Activated CD8-positive, alpha-beta memory T cell treated with anti-CD3 and anti-CD28 coated beads for 24 hours (primary cell): ENCODE measurements at regions not wholly inside any gene's neighbourhood (a gene's known extent, or its start where the extent isn't known, plus 50 kb on each side); places are given as distances from the start of the nearest gene placed in this dataset.

Experiments used
- DNase-seq: peaks from one replicate; pipeline ENCODE4 v3.0.0-alpha.2; 2020

DNA sequence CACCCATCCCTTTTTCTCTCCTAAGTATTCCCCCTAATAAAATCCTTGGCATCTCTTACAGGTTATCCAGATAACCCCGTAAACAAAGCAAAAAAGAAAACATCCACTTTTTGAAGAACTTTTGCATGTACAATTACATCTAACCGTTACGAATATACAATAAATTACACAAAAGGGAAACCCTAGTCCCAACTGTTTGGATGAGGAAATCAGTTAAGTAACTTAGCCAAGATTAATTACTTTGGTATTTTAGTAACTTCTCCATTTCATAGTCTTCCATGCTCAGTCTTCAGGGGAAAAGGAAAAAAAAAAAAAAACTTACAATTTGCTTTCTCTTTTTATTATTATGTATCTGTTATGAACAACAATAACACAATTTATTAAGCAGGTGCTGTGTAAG, 212.9 kb downstream of the ACTL7B start:
- DNase-seq: no peak

DNA sequence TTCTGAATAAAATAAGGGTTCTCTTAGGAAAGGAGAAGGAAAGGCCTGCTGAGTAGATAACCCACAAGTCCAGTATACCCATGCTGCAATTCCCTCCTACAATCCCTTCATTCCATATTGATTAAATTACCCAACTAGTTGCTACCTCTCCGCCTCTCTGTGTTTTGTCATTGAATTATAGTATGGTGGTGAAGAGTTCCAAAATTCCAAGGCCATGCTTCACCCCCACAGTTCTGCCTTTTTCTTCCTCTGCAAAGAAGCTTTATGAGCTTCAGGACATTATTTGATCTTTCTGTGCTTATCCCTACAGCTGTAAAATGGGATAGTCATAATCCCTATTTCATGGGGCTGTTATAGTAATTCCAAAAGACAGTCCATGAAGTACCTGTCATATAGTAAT, 215.6 kb downstream of the ACTL7B start:
- no peak for DNase-seq

GRCh38 chr9:108639696-108640095, 216.1 kb downstream of the ACTL7B start:
- no peak for DNase-seq

DNA sequence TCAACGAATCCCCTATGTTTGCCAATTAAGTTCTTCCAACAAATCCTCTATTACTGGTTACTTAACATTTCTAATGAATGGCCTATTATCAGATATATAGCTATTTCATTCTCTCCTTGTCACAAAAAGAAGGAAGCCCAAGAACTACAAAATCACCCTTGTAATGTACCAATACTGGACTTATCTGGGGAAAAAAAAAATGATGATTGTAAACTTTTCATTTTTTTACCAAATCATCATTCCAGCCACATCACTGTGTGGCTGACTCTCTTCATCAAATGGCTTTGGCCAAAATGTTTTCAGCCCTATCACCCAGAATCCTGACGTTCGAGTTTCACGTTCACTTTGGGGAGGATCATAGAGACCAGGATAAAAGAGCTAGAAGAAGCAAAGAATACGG, 216.7 kb downstream of the ACTL7B start:
- DNase-seq: no peak

DNA sequence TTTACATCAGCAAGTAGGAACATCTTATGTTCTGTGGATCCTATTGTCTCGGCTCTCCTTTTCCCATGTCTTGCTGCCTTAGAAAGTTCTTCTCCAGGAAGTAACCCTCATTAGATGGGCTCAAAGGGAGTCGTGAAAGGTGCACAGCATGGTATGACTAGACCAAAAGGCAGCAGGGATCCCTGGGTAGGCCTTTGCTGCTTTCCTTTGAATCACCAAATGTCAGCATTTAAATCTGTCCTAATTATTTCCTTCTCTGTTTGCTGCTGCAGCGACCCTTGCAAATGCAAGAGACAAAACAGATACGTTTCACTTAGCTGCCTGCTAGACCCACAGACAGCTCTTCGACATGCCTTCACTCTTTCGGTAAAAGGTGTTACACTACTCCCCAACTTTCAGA, 218.4 kb downstream of the ACTL7B start:
- no peak for DNase-seq

- no peak for DNase-seq
Measured at GRCh38 chr9:108636013-108636412, 219.8 kb downstream of the ACTL7B start.

DNA sequence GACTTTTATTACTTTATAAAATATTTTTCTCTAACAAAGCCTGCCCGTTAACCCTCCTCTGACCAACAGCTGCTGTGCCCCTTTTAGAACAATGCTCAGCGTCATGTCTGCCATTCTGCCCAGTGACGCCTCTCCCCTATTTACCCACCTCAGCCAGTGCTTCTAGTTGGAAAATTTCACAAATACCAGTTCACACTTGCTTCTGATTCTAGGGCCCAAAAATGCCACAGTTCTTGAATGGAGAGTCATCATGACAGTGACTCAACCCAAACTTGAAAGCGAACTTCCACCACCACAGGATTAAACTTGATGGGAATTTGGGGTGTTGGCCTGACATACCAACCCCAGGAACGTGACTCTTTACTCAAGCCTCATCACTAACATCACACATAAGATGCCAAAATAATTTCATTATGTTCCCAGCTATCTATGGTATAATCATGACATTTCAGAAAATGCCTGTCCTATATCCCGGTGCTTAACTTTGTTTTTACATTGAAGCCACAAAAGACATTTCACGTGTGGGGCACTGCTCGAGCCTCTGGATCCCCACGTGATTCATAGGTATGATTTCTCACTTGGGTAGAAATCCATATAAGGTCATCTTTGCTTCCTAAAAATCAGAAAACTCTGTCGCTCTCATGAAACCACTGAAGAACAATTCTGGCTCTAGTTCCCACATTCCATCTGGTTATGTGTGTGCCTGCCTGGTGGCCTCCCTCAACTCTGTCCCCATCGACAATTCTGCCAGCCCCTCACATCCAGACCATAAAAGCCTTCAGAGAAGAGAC, 220.9 kb downstream of the ACTL7B start:
- DNase-seq: no peak

DNA sequence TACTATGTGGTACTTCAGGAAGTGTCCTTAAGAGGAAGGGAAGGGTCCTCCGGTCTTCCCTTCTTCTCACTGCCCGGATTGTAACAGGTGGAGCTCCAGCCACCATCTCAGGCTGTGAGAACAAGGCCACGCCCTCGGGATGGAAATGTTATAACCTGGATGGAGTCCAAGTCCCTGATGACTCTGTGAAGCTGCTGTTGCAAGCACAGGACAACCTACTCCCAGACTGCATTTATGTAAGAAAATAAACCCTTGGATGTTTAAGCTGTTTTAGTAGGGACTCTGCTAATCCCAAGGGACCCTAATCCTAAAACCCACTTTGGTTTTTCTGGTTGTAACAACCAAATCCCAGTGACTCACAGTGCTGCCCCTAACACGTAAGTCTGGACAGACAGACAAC, 221.6 kb downstream of the ACTL7B start:
- DNase-seq: no peak

DNA sequence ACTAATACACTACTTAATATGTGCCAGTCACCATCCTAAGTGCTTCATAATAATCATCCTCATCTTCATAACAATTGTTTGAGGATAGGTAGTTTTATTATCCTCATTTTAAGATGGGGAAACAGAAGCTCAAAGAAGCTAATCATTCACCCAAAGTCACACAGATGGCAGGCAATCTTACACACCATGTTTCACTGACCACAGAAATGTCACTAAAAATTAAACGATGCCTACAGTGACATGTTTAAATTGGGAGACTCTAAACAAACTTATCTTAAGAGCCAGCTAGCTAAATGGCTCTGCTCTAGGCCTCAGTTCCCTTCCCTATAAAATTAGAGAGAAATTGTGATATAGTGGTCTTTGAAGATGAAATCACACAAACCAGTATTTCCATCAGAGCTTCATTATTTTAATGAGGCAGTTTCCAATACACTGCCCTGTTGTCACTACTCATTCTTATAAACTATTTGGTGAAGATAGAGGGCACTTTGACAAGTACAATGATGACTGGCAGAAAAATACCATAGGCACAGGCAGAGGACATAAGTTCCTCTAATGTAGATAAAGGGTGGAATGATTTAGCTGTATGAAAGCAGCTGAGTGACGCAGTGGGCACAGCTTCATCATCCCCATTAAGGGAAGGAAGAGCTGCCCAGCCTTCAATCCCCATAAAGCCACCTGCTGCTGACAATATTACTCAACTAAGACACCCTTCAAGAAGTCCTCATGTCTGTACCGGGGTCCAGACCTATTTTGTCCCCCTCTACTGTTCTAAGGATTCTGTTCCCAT, 224.1 kb downstream of the ACTL7B start:
- DNase-seq: no peak

- no peak for DNase-seq
Measured at GRCh38 chr9:108628316-108628715, 227.5 kb downstream of the ACTL7B start.

GRCh38 chr9:108626743-108627142, 229.0 kb downstream of the ACTL7B start:
- no peak for DNase-seq

- DNase-seq: no peak
Measured at GRCh38 chr9:108621991-108622855, 233.6 kb downstream of the ACTL7B start.

DNA sequence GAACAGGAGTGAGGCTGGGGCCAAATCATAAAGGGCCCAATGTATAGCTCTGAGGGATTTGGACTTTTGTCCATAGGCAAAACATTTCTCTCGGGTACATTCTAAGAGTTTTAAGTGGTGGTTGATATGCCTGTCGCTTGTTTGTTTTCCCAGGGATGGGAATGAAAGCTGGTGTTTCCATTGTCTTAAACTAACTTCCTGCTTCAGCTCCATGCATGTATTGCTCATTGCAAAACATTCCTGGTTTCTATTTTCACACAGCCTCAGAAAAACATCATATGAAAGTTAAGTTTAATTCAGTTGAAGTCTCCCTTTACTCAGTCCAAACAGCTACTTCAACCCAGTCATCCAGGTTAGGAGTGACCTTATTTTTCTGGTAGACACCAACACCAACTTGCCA, 235.0 kb downstream of the ACTL7B start:
- DNase-seq: no peak

- DNase-seq: no peak
Measured at GRCh38 chr9:108618906-108619550, 236.8 kb downstream of the ACTL7B start.

- no peak for DNase-seq
Measured at GRCh38 chr9:108617676-108618075, 238.1 kb downstream of the ACTL7B start.

DNA sequence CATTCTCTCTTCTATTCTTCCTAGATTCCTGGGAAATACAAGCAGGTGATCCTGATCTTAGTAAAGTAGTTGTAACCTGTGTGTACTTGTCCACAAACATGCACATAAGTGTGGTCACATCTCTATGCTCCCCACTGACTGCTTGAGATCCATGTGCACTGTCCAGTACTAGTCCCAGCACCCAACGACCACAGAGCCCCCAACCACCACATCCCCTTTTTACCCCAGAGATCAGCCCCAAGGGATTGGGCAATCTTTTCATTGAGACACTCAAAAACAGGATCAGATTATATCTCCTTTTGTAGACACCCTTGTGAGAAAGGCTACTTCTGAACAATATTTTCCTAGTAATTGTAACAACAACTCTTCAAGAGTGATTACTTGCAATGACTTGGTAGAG, 240.6 kb downstream of the ACTL7B start:
- DNase-seq: no peak

- no peak for DNase-seq
Measured at GRCh38 chr9:108612513-108612912, 243.3 kb downstream of the ACTL7B start.

GRCh38 chr9:108609897-108610253, 245.9 kb downstream of the ACTL7B start:
- no peak for DNase-seq

DNA sequence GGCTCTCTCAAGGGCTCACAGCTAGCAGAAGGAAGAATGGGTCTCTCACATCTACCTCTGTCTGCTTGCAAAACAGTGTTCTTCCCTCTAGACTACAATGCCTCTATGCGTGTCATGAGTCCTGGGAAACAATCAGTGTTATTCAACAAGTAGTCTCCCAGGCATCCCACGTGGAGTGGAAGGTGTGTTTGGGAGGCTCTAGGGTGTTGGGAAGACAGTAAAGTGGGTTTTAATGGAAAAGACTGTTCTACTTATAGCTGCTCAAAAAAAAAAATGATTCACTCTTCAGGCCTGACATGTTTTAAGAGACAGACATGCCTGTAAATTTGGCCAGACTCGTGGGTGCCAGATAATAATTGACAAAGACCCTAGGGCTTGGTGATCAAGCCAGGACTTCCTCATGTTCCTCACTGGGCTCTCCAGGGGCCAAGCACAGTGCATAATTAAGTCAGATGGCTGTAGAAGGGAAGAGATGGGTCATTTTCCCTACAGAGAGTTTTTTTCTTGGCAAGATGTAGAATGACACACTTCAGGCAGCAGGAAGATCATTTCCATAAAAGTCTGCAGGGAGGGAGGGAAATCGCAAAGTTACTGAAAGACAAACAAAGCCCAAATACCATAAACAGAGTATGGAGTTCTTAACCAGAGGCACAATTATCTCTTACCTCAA, 246.4 kb downstream of the ACTL7B start:
- DNase-seq: no peak

DNA sequence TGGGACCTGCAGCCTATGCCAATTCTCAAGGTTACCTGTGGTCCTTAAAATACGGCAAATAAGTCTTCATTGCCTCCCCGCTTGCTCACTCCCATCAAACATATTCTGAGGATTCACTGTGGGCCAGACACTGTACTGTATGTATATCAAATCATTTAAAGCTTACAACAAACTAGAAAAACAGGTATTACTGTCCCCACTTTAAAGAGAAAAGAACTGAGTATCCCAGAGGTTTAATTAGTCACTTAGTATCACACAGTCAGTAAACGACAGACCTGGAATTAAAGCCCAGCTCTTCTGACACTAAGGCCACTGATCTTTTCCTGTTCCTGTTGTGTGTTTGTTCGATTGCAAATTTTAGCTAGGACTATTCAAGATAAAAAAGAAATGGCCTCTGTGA, 248.2 kb downstream of the ACTL7B start:
- no peak for DNase-seq

DNA sequence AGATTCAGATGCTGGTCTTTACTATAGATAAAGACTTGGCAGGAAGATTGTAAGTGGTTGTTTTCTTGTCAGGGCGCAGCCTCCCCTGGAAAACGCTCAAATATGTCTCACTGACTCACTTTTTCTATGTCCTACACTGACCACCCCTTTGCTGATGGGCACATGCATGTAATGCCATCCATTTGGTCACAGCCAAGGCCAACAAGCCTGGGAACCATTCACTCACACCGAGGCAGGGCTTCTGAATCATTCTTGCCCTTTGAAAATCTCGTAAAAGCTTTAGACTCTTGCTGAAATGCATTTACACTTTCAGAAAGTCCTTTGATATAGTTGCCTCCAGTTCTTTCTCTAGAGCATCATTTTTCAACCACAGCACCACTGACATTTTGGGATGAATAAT, 249.4 kb downstream of the ACTL7B start:
- no peak for DNase-seq

- no peak for DNase-seq
Measured at GRCh38 chr9:108603141-108603540, 252.6 kb downstream of the ACTL7B start.
